OCI-LY1 (cell line): ENCODE measurements at regions not wholly inside any gene's neighbourhood (a gene's known extent, or its start where the extent isn't known, plus 50 kb on each side); places are given as distances from the start of the nearest gene placed in this dataset.

Source experiments
- CTCF ChIP-seq: fragments of 200-600 bp; sonication (generic), shearing (Covaris generic); IDR thresholded peaks from 2 replicates; pipeline ENCODE4 v1.5.1; 2017; ENCODE audit warnings: mild to moderate bottlenecking, antibody characterized with exemption, low read length, moderate library complexity, mixed read lengths
- EZH2 ChIP-seq: fragments of 200-600 bp; sonication (generic), shearing (Covaris generic); IDR thresholded peaks from 2 replicates; pipeline ENCODE4 v1.8.0; 2017; ENCODE audit warnings: borderline replicate concordance, mixed run types, mild to moderate bottlenecking, antibody characterized with exemption, low read length, moderate library complexity, mixed read lengths

GRCh38 chr14:28966416-28967233 is 200.0 kb downstream of the FOXG1 start:
- TF ChIP-seq CTCF (no peak), EZH2 (no peak)
